K562 (cell line): ENCODE measurements at regions not wholly inside any gene's neighbourhood (a gene's known extent, or its start where the extent isn't known, plus 50 kb on each side); places are given as distances from the start of the nearest gene placed in this dataset.

Experiments
- BCOR ChIP-seq: fragments of 450-650 bp; IDR thresholded peaks from 2 replicates; pipeline ENCODE4 v1.6.1; 2016
- BDP1 ChIP-seq: IDR thresholded peaks from 3 replicates; pipeline ENCODE4 v1.6.1; 2011; ENCODE audit not compliant: insufficient read length, insufficient read depth
- DMBX1 ChIP-seq: fragments of 250-450 bp; sonication (Bioruptor Pico); IDR thresholded peaks from 2 replicates; pipeline ENCODE4 v1.8.0; 2022; ENCODE audit warnings: inconsistent platforms, mild to moderate bottlenecking, moderate library complexity, borderline replicate concordance
- EHMT2 ChIP-seq: fragments of 450-650 bp; IDR thresholded peaks from 2 replicates; pipeline ENCODE4 v1.6.1; 2018; ENCODE audit warnings: antibody characterized with exemption
- HCFC1 ChIP-seq: IDR thresholded peaks from 2 replicates; pipeline ENCODE4 v1.6.1; 2012; ENCODE audit warnings: low read depth, low read length, improper control_type of control experiment
- HNRNPH1 ChIP-seq: fragments of 200-400 bp; formaldehyde crosslinking; optimal IDR thresholded peaks from 2 replicates; pipeline ENCODE3; 2017; ENCODE audit warnings: low read depth, mild to moderate bottlenecking, low read length, moderate library complexity
- KDM5B ChIP-seq: fragments of 200-600 bp; sonication (generic); IDR thresholded peaks from 2 replicates; pipeline ENCODE4 v1.6.1; 2012; ENCODE audit warnings: low read depth, mild to moderate bottlenecking, moderate library complexity, low read length, control low read depth, inconsistent platforms; ENCODE audit not compliant: insufficient replicate concordance
- MAFG ChIP-seq: fragments of 450-650 bp; conservative IDR thresholded peaks from 2 replicates; pipeline ENCODE4 v1.6.1; 2016; ENCODE audit warnings: missing genetic modification characterization, missing compliant biosample characterization
- MTA3 ChIP-seq: fragments of 450-650 bp; formaldehyde crosslinking; IDR thresholded peaks from 2 replicates; pipeline ENCODE4 v1.6.1; 2017; ENCODE audit warnings: mild to moderate bottlenecking, borderline replicate concordance
- NR2C1 ChIP-seq, 2 experiments: fragments of 450-650 bp; IDR thresholded peaks; 2 replicates each; pipeline ENCODE4 v1.6.1; 2017; ENCODE audit warnings: mild to moderate bottlenecking in 2 of 2, antibody characterized with exemption in 1 of 2, inconsistent platforms in 1 of 2, missing compliant biosample characterization in 1 of 2, missing genetic modification characterization in 1 of 2
- POLR3A ChIP-seq: IDR thresholded peaks from 2 replicates; pipeline ENCODE4 v1.6.1; 2011; ENCODE audit warnings: borderline replicate concordance, mild to moderate bottlenecking, moderate library complexity; ENCODE audit not compliant: insufficient read length, insufficient read depth; ENCODE audit errors: extremely low read depth
- POLR3G ChIP-seq: IDR thresholded peaks from 2 replicates; pipeline ENCODE4 v1.6.1; 2011; ENCODE audit not compliant: insufficient read length, insufficient replicate concordance; ENCODE audit errors: extremely low read depth
- RFX7 ChIP-seq: fragments of 250-450 bp; sonication (Bioruptor Pico); IDR thresholded peaks from 2 replicates; pipeline ENCODE4 v1.5.1; 2021; ENCODE audit warnings: mild to moderate bottlenecking
- SLC30A9 ChIP-seq: fragments of 250-450 bp; sonication (Bioruptor Pico); IDR thresholded peaks from 2 replicates; pipeline ENCODE4 v1.8.0; 2022; ENCODE audit warnings: mild to moderate bottlenecking, moderate library complexity
- ZNF764 ChIP-seq: fragments of 250-450 bp; sonication (Bioruptor Pico); IDR thresholded peaks from 2 replicates; pipeline ENCODE4 v1.4.0; 2020; ENCODE audit warnings: low read depth, mild to moderate bottlenecking, moderate library complexity
- TF ChIP-seq, protein P1 (sequence below), 2 experiments: fragments of 450-650 bp; IDR thresholded peaks; 2 replicates each; pipeline ENCODE4 v1.6.1; 2018; ENCODE audit warnings: mild to moderate bottlenecking in 2 of 2, low read depth in 1 of 2; ENCODE audit not compliant: partially characterized antibody in 2 of 2
- TF ChIP-seq, protein P2 (sequence below): fragments of 450-650 bp; IDR thresholded peaks from 2 replicates; pipeline ENCODE4 v1.6.1; 2016; ENCODE audit warnings: missing biosample characterization, missing genetic modification characterization
- TF ChIP-seq, protein P3 (sequence below), 2 experiments: IDR thresholded peaks; 2 replicates each; pipeline ENCODE4 v1.6.1; 2011; ENCODE audit warnings: borderline replicate concordance in 1 of 2, control low read depth in 1 of 2, low read depth in 1 of 2, low read length in 1 of 2, mild to moderate bottlenecking in 1 of 2, mixed read lengths in 1 of 2, moderate library complexity in 1 of 2; ENCODE audit not compliant: insufficient read depth in 1 of 2, insufficient read length in 1 of 2, poor library complexity in 1 of 2, severe bottlenecking in 1 of 2; ENCODE audit errors: extremely low read depth in 1 of 2
- TF ChIP-seq, protein P4 (sequence below): fragments of 250-450 bp; sonication (Bioruptor Pico); IDR thresholded peaks from 2 replicates; pipeline ENCODE4 v1.8.0; 2022; ENCODE audit warnings: inconsistent platforms, mild to moderate bottlenecking, moderate library complexity, borderline replicate concordance

DNA sequence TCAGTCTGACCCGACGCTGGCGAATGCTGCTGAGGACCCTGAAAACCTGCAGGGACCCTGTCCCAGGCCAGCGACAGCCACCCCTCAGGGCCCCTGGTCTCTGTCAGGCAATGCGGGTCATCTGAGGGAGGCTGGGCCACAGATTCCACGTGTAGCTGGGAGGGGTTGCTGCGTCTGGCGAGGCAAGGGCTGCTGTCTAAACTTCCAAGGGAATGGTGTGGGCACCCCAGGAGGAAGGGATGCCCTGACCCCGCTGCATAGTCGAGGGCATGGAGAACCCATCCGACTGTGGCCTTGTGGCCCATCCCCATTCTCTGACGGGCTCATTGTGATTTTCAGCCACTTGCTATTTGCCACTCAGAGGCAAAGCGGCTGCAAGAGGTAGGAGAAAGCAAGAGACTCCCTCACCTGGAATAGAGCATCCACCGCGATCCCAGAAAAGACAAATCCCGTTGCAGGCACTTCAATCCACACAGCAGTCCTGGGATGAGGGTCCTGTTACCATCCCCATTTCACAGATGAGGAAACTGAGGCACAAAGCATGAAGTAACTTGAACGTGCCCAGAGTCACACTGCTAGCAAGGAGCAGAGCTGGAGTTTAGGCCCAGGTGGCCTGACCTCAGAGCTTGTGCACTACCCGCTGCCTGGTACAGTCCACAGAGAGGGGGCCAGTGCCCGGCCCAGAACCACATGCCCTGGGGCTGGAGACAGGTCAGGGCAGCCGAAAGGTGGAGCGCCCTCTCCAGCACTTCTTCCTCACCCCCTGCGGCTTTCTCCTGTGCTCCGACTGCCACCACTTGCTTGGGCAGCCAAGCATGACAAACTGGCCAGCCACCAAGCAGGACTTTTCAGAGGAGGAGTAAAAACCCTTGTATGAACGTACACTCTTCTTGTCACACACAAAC lies 163.8 kb upstream of the KLF14 start (continued):
- TF ChIP-seq ZNF764 (CRISPR knock-in tag) (no peak), KDM5B (no peak), EHMT2 (no peak), POLR3G (no peak), HCFC1 (no peak), BCOR (peak; percentile 67; the same call in 1 of the 2 replicates), MTA3 (no peak), NR2C1 (IDR thresholded peaks at IDR 0.05) (no peak), NR2C1 (tag; IDR thresholded peaks at IDR 0.05) (no peak), DMBX1 (CRISPR knock-in tag) (no peak), MAFG (no peak), SLC30A9 (CRISPR knock-in tag) (no peak), POLR3A (no peak), BDP1 (no peak), HNRNPH1 (no peak), RFX7 (CRISPR knock-in tag) (no peak)
- TF ChIP-seq, protein P1, sequence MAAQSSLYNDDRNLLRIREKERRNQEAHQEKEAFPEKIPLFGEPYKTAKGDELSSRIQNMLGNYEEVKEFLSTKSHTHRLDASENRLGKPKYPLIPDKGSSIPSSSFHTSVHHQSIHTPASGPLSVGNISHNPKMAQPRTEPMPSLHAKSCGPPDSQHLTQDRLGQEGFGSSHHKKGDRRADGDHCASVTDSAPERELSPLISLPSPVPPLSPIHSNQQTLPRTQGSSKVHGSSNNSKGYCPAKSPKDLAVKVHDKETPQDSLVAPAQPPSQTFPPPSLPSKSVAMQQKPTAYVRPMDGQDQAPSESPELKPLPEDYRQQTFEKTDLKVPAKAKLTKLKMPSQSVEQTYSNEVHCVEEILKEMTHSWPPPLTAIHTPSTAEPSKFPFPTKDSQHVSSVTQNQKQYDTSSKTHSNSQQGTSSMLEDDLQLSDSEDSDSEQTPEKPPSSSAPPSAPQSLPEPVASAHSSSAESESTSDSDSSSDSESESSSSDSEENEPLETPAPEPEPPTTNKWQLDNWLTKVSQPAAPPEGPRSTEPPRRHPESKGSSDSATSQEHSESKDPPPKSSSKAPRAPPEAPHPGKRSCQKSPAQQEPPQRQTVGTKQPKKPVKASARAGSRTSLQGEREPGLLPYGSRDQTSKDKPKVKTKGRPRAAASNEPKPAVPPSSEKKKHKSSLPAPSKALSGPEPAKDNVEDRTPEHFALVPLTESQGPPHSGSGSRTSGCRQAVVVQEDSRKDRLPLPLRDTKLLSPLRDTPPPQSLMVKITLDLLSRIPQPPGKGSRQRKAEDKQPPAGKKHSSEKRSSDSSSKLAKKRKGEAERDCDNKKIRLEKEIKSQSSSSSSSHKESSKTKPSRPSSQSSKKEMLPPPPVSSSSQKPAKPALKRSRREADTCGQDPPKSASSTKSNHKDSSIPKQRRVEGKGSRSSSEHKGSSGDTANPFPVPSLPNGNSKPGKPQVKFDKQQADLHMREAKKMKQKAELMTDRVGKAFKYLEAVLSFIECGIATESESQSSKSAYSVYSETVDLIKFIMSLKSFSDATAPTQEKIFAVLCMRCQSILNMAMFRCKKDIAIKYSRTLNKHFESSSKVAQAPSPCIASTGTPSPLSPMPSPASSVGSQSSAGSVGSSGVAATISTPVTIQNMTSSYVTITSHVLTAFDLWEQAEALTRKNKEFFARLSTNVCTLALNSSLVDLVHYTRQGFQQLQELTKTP (IDR thresholded peaks at IDR 0.05; ENCODE audit: low read depth in 1 of 2, partially characterized antibody in 2 of 2): no peak
- TF ChIP-seq, protein P2, sequence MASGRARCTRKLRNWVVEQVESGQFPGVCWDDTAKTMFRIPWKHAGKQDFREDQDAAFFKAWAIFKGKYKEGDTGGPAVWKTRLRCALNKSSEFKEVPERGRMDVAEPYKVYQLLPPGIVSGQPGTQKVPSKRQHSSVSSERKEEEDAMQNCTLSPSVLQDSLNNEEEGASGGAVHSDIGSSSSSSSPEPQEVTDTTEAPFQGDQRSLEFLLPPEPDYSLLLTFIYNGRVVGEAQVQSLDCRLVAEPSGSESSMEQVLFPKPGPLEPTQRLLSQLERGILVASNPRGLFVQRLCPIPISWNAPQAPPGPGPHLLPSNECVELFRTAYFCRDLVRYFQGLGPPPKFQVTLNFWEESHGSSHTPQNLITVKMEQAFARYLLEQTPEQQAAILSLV: no peak
- TF ChIP-seq, protein P3, sequence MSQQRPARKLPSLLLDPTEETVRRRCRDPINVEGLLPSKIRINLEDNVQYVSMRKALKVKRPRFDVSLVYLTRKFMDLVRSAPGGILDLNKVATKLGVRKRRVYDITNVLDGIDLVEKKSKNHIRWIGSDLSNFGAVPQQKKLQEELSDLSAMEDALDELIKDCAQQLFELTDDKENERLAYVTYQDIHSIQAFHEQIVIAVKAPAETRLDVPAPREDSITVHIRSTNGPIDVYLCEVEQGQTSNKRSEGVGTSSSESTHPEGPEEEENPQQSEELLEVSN (IDR thresholded peaks at IDR 0.05; ENCODE audit: borderline replicate concordance in 1 of 2, extremely low read depth in 1 of 2, insufficient read depth in 1 of 2, insufficient read length in 1 of 2, low read depth in 1 of 2, low read length in 1 of 2, poor library complexity in 1 of 2, severe bottlenecking in 1 of 2): no peak
- TF ChIP-seq, protein P4, sequence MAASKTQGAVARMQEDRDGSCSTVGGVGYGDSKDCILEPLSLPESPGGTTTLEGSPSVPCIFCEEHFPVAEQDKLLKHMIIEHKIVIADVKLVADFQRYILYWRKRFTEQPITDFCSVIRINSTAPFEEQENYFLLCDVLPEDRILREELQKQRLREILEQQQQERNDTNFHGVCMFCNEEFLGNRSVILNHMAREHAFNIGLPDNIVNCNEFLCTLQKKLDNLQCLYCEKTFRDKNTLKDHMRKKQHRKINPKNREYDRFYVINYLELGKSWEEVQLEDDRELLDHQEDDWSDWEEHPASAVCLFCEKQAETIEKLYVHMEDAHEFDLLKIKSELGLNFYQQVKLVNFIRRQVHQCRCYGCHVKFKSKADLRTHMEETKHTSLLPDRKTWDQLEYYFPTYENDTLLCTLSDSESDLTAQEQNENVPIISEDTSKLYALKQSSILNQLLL: no peak
